Calu3 (cell line): ENCODE measurements at regions not wholly inside any gene's neighbourhood (a gene's known extent, or its start where the extent isn't known, plus 50 kb on each side); places are given as distances from the start of the nearest gene placed in this dataset.

Experiments used
- BruUV-seq: library from RNA; stranded (reverse); fragments of 400-500 nt; replicated peaks from 2 replicates; lab custom pipeline; 2021; lab: Mats Ljungman, UMichigan
- CTCF ChIA-PET: fragments of 300-600 bp; sonication (Branson Sonifier 250); formaldehyde crosslinking; loops from one replicate; lab custom pipeline; 2022; ENCODE audit warnings: antibody characterized with exemption; lab: Charles Lee
- DNase-seq: peaks from one replicate; pipeline ENCODE4 v3.0.0; 2022
- H3K27ac Mint-ChIP-seq: one replicate; pipeline ENCODE4 v1.8.0; 2022; ENCODE audit warnings: mixed read lengths; ENCODE audit not compliant: unreplicated experiment
- H3K27me3 Mint-ChIP-seq: one replicate; pipeline ENCODE4 v1.8.0; 2022; ENCODE audit warnings: mixed read lengths; ENCODE audit not compliant: unreplicated experiment
- H3K36me3 Mint-ChIP-seq: one replicate; pipeline ENCODE4 v1.8.0; 2022; ENCODE audit warnings: mild to moderate bottlenecking, moderate library complexity, mixed read lengths; ENCODE audit not compliant: insufficient read depth, unreplicated experiment
- H3K4me1 Mint-ChIP-seq: one replicate; pipeline ENCODE4 v1.8.0; 2022; ENCODE audit warnings: mild to moderate bottlenecking, low read depth, mixed read lengths; ENCODE audit not compliant: unreplicated experiment
- H3K4me3 Mint-ChIP-seq: one replicate; pipeline ENCODE4 v1.8.0; 2022; ENCODE audit warnings: mild to moderate bottlenecking, low read depth, moderate library complexity, mixed read lengths; ENCODE audit not compliant: unreplicated experiment
- H3K9me3 Mint-ChIP-seq: one replicate; pipeline ENCODE4 v1.8.0; 2022; ENCODE audit warnings: low read depth, mixed read lengths; ENCODE audit not compliant: unreplicated experiment
- intact Hi-C: fragments of 100-400 bp; cut with micrococcal nuclease; formaldehyde crosslinking; loops from one replicate; pipeline ENCODE4 v1.10.0; 2022; ENCODE audit not compliant: unreplicated experiment
- TF ChIP-seq, protein P1 (sequence below): fragments of 200-600 bp; IDR thresholded peaks from one replicate; pipeline ENCODE4 v1.8.0; 2022; ENCODE audit warnings: antibody characterized with exemption; ENCODE audit not compliant: unreplicated experiment

- no TSS peak for BruUV-seq
- DNase-seq = no peak
- H3K27me3 Mint-ChIP-seq = no peaks in the 10 kb centered on the region
- CTCF ChIA-PET = interaction anchor here (1.6 kb wide), 1 partner anchor 41 kb away, joined by 4 read pairs; no protein-coding TSS in a partner anchor
- H3K4me3 Mint-ChIP-seq = no peak overlapping the region
- H3K27ac Mint-ChIP-seq = no peak overlapping the region
- intact Hi-C loops = no loop called here
- H3K36me3 Mint-ChIP-seq = no peaks in the 10 kb centered on the region
- no peaks in the 10 kb centered on the region for H3K9me3 Mint-ChIP-seq
- peaks cover 68% of the 10 kb centered on the region for H3K4me1 Mint-ChIP-seq
- TF ChIP-seq, protein P1, sequence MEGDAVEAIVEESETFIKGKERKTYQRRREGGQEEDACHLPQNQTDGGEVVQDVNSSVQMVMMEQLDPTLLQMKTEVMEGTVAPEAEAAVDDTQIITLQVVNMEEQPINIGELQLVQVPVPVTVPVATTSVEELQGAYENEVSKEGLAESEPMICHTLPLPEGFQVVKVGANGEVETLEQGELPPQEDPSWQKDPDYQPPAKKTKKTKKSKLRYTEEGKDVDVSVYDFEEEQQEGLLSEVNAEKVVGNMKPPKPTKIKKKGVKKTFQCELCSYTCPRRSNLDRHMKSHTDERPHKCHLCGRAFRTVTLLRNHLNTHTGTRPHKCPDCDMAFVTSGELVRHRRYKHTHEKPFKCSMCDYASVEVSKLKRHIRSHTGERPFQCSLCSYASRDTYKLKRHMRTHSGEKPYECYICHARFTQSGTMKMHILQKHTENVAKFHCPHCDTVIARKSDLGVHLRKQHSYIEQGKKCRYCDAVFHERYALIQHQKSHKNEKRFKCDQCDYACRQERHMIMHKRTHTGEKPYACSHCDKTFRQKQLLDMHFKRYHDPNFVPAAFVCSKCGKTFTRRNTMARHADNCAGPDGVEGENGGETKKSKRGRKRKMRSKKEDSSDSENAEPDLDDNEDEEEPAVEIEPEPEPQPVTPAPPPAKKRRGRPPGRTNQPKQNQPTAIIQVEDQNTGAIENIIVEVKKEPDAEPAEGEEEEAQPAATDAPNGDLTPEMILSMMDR = no peak
Measured at GRCh38 chr2:37873229-37873628, 51.9 kb upstream of the RMDN2 start.

DNA sequence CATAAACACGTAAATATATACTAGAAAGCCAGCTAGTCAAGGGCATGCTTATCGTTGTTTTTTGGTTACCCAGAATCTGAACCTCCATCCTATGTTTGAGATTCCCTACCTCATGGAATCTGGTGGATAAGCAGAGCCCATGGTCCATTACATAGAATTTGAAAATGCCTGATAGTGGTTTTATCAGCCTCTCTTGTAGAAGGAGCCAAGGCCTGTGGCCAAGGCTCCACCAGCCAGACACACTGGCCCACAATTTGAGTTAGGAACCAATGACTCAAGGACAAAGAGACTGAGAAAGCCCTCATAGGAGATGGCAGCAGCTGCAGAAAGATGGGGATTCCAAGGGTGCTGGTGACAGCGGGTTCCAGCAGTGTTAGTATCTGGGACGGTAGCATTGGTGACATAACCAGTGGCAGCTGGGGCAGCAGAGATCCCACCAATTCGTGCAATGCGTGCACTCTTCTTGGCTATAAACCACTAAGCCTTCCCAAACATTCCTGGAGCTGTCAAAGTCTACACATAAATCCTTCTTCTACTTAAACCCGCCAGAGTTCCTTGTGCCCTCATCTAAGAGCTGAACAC is 51.2 kb upstream of the RMDN2 start:
- CTCF ChIA-PET = interaction anchor here (1.6 kb wide), 1 partner anchor 41 kb away, joined by 4 read pairs; no protein-coding TSS in a partner anchor
- Mint-ChIP-seq H3K36me3 (no peaks in the 10 kb centered on the region), H3K9me3 (no peaks in the 10 kb centered on the region), H3K4me3 (no peak overlapping the region), H3K27ac (no peak overlapping the region), H3K4me1 (peaks cover 62% of the 10 kb centered on the region), H3K27me3 (no peaks in the 10 kb centered on the region)
- TF ChIP-seq, protein P1 = no peak
- intact Hi-C loops = no loop called here
- no peak for DNase-seq
- BruUV-seq = no TSS peak

DNA sequence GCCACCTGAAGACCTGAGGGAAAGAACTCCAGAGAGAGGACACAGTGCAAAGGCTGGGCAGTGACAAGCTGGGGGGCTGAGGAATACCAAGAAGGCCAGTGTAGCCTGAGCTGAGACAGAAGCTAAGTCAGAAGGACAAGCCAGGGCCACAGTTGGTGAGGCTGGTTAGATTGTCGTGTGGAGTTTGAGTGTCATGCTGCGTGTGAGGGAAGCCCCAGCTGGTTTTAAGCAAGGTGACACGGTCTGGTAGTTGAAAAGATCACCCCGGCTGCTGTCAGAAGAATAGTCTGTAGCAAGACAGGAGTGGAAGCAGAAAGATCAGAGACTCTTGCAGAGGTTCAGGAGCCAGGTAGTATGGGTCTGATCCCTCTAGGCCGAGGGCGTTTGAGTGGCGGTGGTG is 50.6 kb upstream of the RMDN2 start:
- CTCF ChIA-PET = interaction anchor here (1.6 kb wide), 1 partner anchor 42 kb away, joined by 3 read pairs; no protein-coding TSS in a partner anchor
- H3K36me3 Mint-ChIP-seq = no peaks in the 10 kb centered on the region
- H3K9me3 Mint-ChIP-seq = no peaks in the 10 kb centered on the region
- H3K27ac Mint-ChIP-seq = no peak overlapping the region
- no TSS peak for BruUV-seq
- no peaks in the 10 kb centered on the region for H3K27me3 Mint-ChIP-seq
- H3K4me1 Mint-ChIP-seq = peaks cover 56% of the 10 kb centered on the region
- intact Hi-C loops = no loop called here
- TF ChIP-seq, protein P1 = no peak
- DNase-seq = no peak
- no peak overlapping the region for H3K4me3 Mint-ChIP-seq
